HG02763 (cell line): ENCODE measurements at regions not wholly inside any gene's neighbourhood (a gene's known extent, or its start where the extent isn't known, plus 50 kb on each side); places are given as distances from the start of the nearest gene placed in this dataset.
"Not testable (repeated sequence)": the region's sequence is repeated elsewhere in the genome, so short reads cannot be mapped to it uniquely, and the experiment has no call there.

Experiments used
- ATAC-seq: cut with Tn5 transposase; IDR thresholded peaks from one replicate; pipeline ENCODE4 v1.9.1; 2021; ENCODE audit warnings: mild to moderate bottlenecking, moderate library complexity; ENCODE audit not compliant: unreplicated experiment

DNA sequence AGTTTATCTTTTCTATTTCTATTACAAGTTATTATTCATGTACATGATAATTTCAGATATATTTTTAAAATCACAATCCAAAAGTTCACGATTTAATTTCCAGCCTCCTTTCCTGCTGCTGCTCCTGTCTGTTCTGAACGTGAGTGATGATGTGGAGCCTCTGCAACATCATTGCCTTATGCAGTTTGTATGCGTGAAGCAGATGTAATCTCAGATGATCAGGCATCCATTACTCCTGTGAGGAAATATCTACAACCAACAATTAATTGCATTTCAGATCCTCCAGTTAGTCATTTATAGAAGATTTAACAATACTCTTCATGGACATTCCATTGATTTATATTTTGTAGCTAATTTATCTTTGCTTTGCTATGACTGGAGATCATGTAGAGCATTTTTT lies 668.7 kb upstream of the EPHA5 start:
- ATAC-seq, result no peak

DNA sequence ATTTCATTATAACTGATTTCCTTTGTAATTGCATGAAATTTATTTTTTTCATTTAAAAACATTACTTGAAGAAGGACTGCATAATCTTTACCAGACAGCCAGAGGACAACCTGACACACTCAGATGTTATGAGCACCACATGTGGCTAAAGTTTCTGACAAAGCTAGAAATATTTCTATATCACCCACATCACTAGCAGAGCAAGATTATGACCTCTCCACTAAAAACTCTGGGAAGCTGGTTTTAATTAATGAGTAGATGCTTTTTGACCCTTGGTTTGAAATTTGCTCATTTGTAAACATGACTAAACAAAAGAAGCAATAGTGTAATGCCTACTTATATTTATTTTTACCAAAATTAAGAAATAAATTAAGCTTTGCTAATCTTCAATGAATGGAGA lies 661.5 kb upstream of the EPHA5 start:
- ATAC-seq, result no peak

DNA sequence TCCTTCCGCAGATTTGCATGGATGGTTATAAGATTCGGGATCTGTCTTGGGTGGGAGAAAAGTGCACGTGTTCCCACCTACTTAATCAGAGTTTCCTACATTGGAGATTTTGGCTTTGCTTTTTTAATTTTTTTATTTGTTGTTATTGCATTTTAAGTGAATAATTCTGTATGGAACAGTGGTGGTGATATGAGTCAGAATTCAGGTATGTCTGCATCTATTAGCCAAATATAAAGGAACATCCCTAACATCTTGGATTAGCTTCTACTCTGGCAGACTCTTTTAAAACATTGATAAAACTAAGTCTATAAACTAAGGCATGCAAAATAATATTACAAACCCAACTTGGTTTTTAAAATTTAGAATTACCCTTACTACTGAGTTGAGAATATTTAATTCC lies 659.8 kb upstream of the EPHA5 start:
- ATAC-seq, result no peak

DNA sequence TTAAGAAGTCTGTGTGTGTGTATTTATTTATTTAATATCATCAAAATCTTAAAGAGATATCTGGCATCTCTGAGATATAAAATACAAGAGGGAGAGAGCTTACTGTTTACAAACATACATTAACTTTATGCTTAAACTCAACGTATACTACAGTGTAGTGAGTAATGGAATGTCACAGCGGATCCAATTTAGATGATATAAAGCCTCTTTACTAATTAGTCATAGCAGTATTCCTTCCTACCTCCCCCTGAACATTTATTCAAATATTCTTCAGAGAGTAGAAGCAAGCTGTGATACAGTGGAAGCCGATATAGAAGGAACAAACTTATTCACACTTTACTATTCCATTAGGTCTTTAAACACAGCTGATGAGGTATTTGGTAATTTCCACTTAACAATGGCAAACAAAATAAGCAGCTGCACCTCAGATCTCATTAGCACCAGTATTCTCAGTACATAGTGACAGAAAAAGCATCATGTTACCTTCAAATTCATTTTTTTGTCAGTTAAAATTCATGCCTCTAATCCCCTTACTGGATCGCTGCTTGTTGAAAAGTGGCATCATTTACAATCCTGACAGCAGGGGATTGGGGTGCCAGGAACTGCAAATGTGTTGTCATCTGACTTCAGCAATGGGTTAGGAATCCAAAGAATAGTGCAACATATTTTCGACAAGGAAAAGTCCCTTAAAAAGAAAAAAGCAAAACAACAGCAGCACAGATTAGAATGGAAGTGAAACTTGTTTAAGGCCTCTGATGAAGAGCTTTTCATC lies 658.7 kb upstream of the EPHA5 start:
- no peak for ATAC-seq

DNA sequence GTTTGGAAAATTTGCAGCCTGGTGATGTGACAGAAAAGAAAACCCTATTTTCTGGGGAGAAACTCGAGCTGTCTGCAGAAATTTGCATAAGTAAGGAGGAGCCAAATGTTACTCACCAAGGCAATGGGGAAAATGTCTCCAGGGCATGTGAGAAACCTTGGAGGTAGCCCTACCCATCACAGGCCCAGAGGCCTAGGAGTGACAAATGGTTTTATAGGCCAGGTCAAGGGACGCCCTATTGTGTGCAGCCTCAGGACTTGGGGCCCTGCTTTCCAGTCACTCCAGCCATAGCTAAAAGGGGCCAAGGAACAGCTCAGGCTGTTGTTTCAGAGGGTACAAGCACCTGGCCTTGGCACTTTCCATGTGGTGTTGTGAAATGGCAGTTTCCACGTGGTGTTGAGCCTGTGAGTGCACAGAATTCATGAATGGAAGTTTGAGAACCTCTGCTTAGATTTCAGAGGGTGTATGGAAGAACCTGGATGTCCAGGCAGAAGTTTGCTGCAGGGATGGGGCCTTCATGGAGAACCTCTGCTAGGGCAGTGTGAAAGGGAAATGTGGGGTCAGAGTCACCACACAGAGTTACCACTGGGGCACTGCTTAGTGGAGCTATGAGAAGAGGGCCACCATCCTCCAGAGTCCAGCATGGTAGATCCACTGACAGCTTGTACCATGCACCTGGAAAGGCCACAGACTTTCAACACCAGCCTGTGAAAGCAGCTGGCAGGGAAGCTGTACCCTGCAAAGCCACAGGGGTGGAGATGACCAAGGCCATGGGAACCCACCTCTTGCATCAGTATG lies 637.6 kb upstream of the EPHA5 start:
- no peak for ATAC-seq

DNA sequence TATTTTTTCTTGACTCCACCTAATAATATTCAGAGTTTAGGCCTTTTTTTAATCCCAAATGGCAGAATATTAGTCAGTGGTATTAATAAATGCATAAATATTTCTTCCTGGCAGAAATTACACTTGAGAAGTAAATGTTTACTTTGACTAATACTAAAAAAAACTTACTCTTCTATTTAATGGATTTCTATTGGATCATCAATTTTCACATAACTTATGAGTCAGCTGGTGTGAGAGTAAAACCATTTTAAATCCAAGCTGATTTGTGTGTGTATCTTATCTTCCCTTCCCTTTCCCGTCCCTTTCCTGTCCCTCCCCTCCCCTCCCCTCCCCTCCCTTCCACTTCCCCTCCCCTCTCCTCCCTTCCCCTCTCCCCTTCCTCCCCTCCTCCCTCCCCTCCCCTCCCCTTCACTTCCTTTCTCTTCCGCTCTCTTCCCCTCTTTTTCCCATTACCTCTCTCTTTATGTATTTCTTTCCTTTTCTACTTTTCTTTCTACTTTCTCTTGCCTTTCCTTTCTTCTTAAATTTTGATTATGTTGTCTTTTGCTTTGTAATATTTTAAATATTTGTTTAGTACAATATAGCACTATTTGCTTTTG lies 630.1 kb upstream of the EPHA5 start:
- no peak for ATAC-seq

DNA sequence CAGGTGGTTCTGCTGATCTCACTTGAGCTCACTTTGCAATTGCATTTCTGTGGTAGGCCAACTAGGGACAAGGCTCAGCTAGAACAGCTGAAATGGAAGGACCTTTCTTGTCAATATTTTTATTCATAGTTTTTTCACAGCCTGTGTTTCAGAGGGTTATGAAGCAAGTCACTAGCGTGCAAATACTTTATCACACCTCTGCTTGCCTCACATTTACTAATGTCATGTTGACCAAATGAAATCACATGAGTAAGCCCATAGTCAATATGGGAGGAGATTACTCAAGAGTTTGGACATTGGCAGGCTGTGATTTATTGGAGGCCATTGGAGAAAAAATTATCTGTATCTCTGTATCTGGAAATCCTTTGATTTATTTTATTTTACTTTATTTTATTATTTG lies 628.3 kb upstream of the EPHA5 start:
- ATAC-seq, result no peak

DNA sequence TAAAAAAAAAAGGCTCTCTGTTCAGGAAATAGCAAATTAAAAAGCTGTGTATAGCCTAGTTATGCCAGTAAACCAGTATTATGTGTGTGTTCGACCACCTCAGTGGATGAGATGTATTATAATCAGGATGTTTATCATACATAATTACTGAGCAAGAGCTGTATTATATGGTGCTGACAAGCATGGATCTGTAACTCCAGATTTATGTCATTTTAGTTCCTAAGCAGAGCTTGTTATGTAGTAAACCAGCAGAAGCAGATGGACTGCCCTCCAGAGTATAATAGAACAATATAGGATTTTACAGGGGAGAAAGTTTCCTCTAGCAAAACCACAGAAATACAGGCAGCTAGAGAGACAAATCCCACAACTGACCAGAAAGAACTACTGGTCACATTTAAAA lies 627.4 kb upstream of the EPHA5 start:
- ATAC-seq, result no peak

DNA sequence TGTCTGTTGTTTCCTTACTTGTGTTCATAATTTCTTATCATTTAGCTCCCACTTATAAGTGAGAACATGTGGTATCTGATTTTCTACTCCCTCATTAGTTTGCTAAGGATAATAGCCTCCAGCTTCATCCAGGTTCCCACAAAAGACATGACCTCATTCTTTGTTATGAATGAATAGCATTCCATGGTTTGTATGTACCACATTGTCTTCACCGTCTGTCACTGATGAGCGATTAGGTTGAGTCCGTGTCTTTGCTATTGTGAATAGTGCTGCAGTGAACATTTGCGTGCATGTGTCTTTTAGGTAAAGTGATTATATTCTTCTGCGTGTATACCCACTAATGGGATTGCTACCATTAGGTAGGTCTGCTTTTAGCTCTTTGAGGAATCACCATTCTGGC lies 624.3 kb upstream of the EPHA5 start:
- ATAC-seq, result no peak

DNA sequence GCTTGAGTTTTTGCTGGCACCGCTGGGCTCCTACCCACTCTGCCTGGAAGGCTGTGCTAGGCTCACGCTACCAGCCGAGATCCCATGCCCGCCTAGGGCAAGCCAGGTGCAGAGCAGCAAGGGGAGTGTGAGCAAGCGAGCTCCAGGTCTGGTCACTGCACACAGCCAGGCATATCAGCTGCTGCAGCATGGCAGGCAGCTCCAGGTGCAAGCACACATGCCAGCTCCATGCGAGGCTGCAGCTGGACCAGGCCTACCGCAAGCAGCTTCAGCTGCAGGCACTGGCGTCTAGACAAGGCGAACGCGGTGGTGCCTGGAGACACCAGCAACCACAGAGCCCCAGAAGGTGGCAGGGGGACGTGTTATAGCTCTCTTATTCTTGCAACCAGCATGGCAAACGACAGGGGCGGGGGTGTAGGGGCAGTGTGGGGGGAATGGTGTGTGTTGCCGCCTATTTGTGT lies 614.7 kb upstream of the EPHA5 start:
- no peak for ATAC-seq

DNA sequence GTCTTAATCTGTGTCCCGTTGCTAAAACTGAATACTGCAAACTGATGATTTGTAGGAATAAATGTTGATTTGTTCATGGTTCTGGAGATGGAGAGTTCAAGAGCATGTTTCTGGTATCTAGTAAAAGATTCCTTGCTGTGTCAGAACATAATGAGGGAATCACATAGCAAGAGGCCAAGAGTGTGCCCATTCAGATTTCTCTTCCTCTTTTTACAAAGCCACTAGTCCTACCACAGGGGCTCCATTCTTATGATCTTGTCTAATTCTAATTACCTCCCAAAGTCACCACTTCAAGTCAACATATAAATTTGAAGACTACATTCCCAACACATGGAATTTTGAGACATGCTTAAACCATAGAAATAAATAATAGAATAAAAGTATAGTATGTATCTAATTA lies 608.8 kb upstream of the EPHA5 start:
- no peak for ATAC-seq

DNA sequence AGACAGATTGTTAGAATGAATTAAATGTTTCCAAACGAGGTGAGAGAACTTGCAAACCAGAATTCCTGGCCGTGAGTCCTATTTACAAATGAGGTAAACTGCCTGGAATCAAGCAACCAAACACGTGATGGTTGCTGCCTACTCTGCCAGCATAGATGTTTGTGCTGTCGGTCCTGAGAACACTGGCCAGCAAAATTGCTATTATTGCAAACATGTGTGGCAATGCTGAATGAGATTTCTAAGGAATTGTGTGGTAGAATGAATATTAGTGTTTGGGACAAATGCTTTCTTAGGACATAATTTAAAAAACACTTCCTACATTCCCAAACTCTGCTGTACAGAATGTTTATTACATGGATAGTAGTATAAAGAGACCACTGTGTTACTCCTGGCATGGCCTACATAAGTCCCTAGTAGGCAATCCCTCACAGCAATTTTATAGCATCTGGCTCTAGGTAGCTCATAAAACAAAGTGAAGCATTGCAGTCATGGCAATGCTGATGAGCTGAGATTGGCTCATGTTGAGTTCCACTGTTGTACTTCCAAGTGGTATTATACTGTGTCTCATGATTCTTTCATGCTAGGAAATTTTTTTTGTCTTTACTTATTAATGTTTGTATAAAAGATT lies 605.2 kb upstream of the EPHA5 start:
- ATAC-seq, result no peak

DNA sequence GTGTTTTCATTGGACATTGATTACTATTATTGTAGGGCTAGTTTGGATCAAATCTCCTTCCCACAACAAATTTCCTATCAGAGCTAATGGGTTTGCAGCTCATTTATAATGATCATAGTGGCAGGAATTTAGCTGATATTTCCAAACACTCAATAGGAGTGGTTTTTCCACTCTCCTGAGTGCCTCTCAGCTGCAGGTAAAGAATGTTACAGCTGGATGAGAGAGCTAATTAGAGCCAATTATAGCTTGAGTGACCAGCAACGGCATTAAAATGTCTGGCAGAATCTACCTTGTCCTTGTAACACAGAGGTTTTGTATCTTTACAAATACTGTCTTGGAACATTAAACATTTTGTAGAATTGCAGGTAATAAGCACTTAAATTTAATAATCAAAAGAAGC lies 602.8 kb upstream of the EPHA5 start:
- no peak for ATAC-seq

DNA sequence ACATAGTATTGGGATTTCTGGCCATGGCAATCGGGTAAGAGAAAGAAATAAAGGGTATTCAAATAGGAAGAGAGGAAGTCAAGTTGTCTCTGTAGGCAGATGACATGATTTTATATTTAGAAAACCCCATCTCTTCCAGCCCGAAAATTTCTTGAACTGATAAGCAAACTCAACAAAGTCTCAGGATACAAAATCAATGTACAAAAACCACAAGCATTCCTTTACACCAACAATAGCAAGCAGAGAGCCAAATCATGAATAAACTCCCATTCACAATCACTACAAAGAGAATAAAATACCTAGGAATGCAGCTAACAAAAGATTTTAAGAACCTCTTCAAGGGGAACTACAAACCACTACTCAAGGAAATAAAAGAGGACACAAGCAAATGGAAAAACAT lies 600.1 kb upstream of the EPHA5 start:
- ATAC-seq, result not testable (repeated sequence)

DNA sequence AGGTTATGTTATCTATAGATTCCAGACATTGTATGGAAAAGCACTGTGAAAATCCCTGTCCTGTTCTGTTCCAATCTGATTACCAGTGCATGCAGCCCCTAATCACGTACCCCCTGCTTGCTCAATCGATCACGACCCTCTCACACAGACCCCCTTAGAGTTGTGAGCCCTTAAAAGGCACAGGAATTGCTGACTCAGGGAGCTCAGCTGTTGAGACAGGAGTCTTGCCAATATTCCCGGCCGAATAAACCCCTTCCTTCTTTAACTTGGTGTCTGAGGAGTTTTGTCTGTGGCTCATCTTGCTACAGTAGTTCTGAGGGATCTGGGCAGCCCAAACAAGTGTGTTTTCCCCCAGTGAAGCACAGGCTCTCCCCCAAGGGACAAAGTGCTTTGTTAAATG lies 596.3 kb upstream of the EPHA5 start:
- not testable (repeated sequence) for ATAC-seq

DNA sequence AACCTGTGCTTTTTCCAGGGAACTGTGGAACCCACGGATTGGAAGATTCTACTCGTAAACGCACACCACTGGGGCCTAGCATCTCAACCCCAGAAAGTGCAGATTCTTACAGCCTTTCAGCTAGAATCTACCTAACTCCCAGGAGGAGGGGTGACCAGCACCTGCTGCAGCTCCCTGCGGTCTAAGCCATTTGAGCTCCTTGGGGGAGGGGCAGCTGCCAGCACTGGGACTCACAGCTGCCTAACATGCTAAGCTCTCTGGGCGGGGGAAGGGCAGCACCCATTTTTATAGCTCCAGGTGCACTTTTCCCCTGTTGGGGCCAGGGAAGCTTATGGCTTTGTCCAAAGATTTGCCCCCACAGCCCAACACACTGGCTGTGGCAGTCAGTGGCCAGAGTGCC lies 595.7 kb upstream of the EPHA5 start:
- no peak for ATAC-seq

DNA sequence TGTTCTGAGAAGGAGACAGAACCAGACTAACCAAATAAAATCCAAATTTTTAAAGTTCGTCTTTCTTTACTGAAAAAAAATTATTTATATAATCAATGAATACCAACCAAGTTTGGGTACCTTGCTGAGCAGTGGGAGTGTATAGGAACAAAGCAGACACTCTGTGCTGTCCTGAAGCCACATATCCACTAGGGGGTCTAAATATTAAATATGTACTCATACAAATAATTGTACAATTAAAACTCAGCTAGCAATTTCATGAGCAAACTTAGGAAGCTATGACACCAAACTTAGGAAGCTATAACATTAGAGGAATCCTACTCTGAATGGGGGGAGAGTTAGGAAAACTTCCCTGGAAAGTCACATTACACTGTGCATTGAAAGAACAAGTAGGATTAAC lies 582.0 kb upstream of the EPHA5 start:
- ATAC-seq, result no peak

DNA sequence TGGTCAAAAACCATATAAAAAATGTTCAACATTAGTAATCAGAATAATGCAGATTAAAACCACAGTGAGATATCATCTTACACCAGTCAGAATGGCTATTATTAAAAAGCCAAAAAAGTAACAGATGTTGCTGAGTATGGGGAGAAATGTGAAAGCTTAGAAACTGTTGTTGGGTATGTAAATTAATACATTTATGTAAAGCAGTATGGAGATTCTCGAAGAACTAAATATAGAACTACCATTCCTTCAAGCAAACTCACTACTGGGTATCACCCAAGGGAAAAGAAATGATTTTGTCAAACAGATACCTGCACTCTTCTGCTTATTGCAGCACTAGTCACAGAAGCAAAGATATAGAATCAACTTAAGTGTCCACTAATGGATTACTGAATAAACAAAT lies 576.4 kb upstream of the EPHA5 start:
- no peak for ATAC-seq

DNA sequence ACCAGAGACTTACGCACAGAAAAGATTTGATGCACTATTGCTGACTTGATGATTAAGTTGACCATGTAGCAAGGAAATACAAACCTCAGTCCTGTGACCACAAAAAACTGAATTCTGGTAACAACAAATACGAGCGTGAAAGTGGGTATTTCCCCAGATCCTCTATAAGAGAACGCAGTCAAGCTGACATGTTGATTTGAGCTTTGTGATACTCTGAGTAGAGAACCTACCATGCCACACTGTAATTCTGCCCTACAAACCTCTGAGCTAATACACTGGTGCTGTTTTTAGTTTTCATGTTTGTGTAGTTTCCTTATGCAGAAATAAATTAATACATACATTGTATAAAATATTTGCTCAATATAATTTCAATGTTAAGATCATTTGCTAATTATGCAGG lies 565.6 kb upstream of the EPHA5 start:
- ATAC-seq, result no peak

DNA sequence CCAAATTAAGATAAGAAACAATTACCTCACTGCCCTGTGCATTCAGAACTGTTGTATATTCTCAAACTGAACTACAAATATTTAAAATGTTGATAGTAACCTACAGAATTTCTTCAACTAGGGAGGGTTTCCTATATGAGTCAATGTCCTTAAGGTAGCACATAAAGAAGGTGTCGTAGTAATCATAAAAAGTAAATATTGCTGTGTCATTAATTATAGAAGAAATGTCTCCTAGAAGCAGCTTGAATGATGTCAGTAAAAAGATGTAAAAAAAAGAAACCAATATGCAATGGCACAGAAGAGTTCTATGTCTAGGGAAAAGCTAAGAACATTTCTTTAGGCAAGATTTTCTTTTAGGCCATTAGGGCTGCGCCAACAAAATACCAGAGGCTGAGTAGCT lies 559.6 kb upstream of the EPHA5 start:
- no peak for ATAC-seq

DNA sequence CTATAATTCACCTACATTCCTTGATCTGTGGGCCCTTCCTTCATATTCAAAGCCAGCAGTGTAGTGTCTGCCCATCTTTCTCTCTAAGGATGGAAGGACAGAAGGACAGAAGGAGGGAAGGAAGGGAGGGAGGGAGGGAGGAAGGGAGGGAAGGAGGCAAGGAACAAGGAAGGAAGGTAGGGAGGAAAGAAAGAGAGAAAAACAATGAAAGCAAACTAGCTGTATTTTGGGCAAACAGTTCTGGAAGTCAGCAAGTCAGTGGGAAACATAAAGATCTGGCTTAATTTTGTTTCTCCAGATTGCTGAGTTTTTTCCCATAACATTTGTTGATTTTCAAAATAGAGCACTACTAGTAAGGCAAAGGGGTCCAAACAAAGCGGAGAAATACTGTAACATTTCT lies 555.2 kb upstream of the EPHA5 start:
- ATAC-seq, result no peak
